Mesenchymal stem cell (in vitro differentiated cells and primary cell): ENCODE measurements at regions not wholly inside any gene's neighbourhood (a gene's known extent, or its start where the extent isn't known, plus 50 kb on each side); places are given as distances from the start of the nearest gene placed in this dataset.
A peak's percentile ranks its signal among the peaks of the same experiment; 100 is the strongest.

Source experiments
- DNase-seq: peaks from one replicate; pipeline ENCODE4 v3.0.0-alpha.2; 2013
- H2AFZ ChIP-seq: one replicate; pipeline ENCODE4 v1.6.1; 2013; ENCODE audit warnings: low read depth, mild to moderate bottlenecking, control low read depth, inconsistent platforms, low read length, moderate library complexity
- H2AK5ac ChIP-seq: 2 replicates; pipeline ENCODE4 v1.6.1; 2013; ENCODE audit warnings: low read length, moderate library complexity, mild to moderate bottlenecking, inconsistent platforms; ENCODE audit not compliant: severe bottlenecking
- H2BK120ac ChIP-seq: one replicate; pipeline ENCODE4 v1.6.1; 2013; ENCODE audit warnings: low read depth, mild to moderate bottlenecking, inconsistent platforms, low read length, moderate library complexity
- H2BK12ac ChIP-seq, 2 experiments: one replicate each; pipeline ENCODE4 v1.6.1; 2013; ENCODE audit warnings: inconsistent platforms in 2 of 2, low read length in 2 of 2, mild to moderate bottlenecking in 2 of 2, moderate library complexity in 2 of 2, control low read depth in 1 of 2
- H2BK15ac ChIP-seq: one replicate; pipeline ENCODE4 v1.6.1; 2013; ENCODE audit warnings: mild to moderate bottlenecking, low read depth, inconsistent platforms; ENCODE audit not compliant: poor library complexity, severe bottlenecking
- H2BK5ac ChIP-seq: 2 replicates; pipeline ENCODE4 v1.6.1; 2013; ENCODE audit warnings: low read depth, mild to moderate bottlenecking, low read length, control low read depth, inconsistent platforms; ENCODE audit not compliant: poor library complexity, severe bottlenecking
- H3K14ac ChIP-seq, 2 experiments: one replicate each; pipeline ENCODE4 v1.6.1; 2013; ENCODE audit warnings: inconsistent platforms in 2 of 2, low read length in 2 of 2, control low read depth in 1 of 2, mild to moderate bottlenecking in 1 of 2, moderate library complexity in 1 of 2
- H3K18ac ChIP-seq, 2 experiments: one replicate each; pipeline ENCODE4 v1.6.1; 2013; ENCODE audit warnings: inconsistent platforms in 2 of 2, low read length in 2 of 2, control low read depth in 1 of 2, low read depth in 1 of 2, mild to moderate bottlenecking in 1 of 2
- H3K23ac ChIP-seq, 2 experiments: one replicate each; pipeline ENCODE4 v1.6.1; 2013; ENCODE audit warnings: inconsistent platforms in 2 of 2, low read length in 2 of 2, mild to moderate bottlenecking in 2 of 2, moderate library complexity in 2 of 2, control low read depth in 1 of 2
- H3K27ac ChIP-seq: 2 replicates; pipeline ENCODE4 v1.5.1; 2013; ENCODE audit warnings: mild to moderate bottlenecking, moderate library complexity, low read length, control low read depth, inconsistent platforms; ENCODE audit not compliant: poor library complexity, severe bottlenecking
- H3K27me3 ChIP-seq, 2 experiments: 2 replicates each; pipeline versions ENCODE4 v1.6.1 to v1.7.0; 2013; ENCODE audit warnings: low read length in 2 of 2, mild to moderate bottlenecking in 2 of 2, moderate library complexity in 2 of 2, control low read depth in 1 of 2, inconsistent platforms in 1 of 2; ENCODE audit not compliant: control insufficient read depth in 1 of 2, insufficient read depth in 1 of 2
- H3K36me3 ChIP-seq, 2 experiments: 2 replicates each; pipeline versions ENCODE4 v1.6.1 to v1.7.0; 2013; ENCODE audit warnings: low read length in 2 of 2, control low read depth in 1 of 2, inconsistent platforms in 1 of 2, low read depth in 1 of 2, mild to moderate bottlenecking in 1 of 2; ENCODE audit not compliant: insufficient read depth in 2 of 2, control insufficient read depth in 1 of 2
- H3K4ac ChIP-seq, 2 experiments: one replicate each; pipeline ENCODE4 v1.6.1; 2013; ENCODE audit warnings: inconsistent platforms in 2 of 2, low read length in 2 of 2, mild to moderate bottlenecking in 2 of 2, moderate library complexity in 2 of 2, control low read depth in 1 of 2, low read depth in 1 of 2
- H3K4me1 ChIP-seq: 2 replicates; pipeline ENCODE4 v1.6.1; 2013; ENCODE audit warnings: low read depth, low read length, control low read depth; ENCODE audit not compliant: control insufficient read depth, insufficient read depth
- H3K4me2 ChIP-seq: 2 replicates; pipeline ENCODE4 v1.6.1; 2013; ENCODE audit warnings: low read length, mild to moderate bottlenecking, inconsistent platforms; ENCODE audit not compliant: poor library complexity, severe bottlenecking
- H3K4me3 ChIP-seq, 2 experiments: 2 replicates each; pipeline versions ENCODE4 v1.5.1 to v1.7.0; 2013; ENCODE audit warnings: low read length in 2 of 2, mild to moderate bottlenecking in 2 of 2, control low read depth in 1 of 2, low read depth in 1 of 2; ENCODE audit not compliant: insufficient read depth in 1 of 2
- H3K79me1 ChIP-seq: replicated peaks from 2 replicates; pipeline ENCODE4 v1.6.1; 2013; ENCODE audit warnings: mild to moderate bottlenecking, control low read depth, low read length, inconsistent platforms; ENCODE audit not compliant: poor library complexity, severe bottlenecking
- H3K9ac ChIP-seq: 2 replicates; pipeline ENCODE4 v1.7.0; 2013; ENCODE audit warnings: mild to moderate bottlenecking, low read length, moderate library complexity
- H3K9me3 ChIP-seq: 2 replicates; pipeline ENCODE4 v1.7.0; 2013; ENCODE audit warnings: mild to moderate bottlenecking, low read length; ENCODE audit not compliant: control insufficient read depth
- H4K8ac ChIP-seq: one replicate; pipeline ENCODE4 v1.6.1; 2013; ENCODE audit warnings: inconsistent platforms, mild to moderate bottlenecking, low read length, moderate library complexity
- H4K91ac ChIP-seq: one replicate; pipeline ENCODE4 v1.6.1; 2013; ENCODE audit warnings: mild to moderate bottlenecking, low read length, inconsistent platforms
- WGBS: methylation state at CpG from one replicate; pipeline ENCODE4 v1.1.7; 2013; ENCODE audit warnings: mixed read lengths; 5-methylcytosine and 5-hydroxymethylcytosine counted together

GRCh38 chr20:10113746-10114145 lies 79.0 kb downstream of the ANKEF1 start:
- Histone ChIP-seq H3K4me1 (peaks cover 1% of the 10 kb centered on the region), H3K18ac (no peak overlapping the region), H3K4me2 (no peak overlapping the region), H3K9ac (no peak overlapping the region), H2AFZ (no peak overlapping the region), H2BK12ac (no peak overlapping the region), H2AK5ac (no peak overlapping the region), H3K27me3 (no peaks in the 10 kb centered on the region), H2BK15ac (no peak overlapping the region), H3K27ac (no peak overlapping the region), H4K91ac (no peak overlapping the region), H3K23ac (no peak overlapping the region), H4K8ac (no peak overlapping the region), H3K4ac (no peak overlapping the region), H2BK120ac (no peak overlapping the region), H3K36me3 (no peaks in the 10 kb centered on the region), H3K14ac (no peak overlapping the region), H3K79me1 (no peaks in the 10 kb centered on the region), H2BK5ac (no peak overlapping the region), H3K4me3 (no peak overlapping the region), H3K9me3 (no peaks in the 10 kb centered on the region)
- no peak for DNase-seq

- Histone ChIP-seq H3K4me1 (peaks cover 1% of the 10 kb centered on the region), H3K4ac (no peak overlapping the region), H3K4me3 (no peak overlapping the region), H3K14ac (no peak overlapping the region), H3K18ac (no peak overlapping the region), H3K9ac (no peak overlapping the region), H2AFZ (no peak overlapping the region), H4K8ac (no peak overlapping the region), H2BK15ac (no peak overlapping the region), H3K4me2 (no peak overlapping the region), H3K9me3 (no peaks in the 10 kb centered on the region), H2BK5ac (no peak overlapping the region), H3K36me3 (no peaks in the 10 kb centered on the region), H3K27me3 (no peaks in the 10 kb centered on the region), H4K91ac (no peak overlapping the region), H3K79me1 (no peaks in the 10 kb centered on the region), H2BK12ac (no peak overlapping the region), H2BK120ac (no peak overlapping the region), H3K23ac (no peak overlapping the region), H3K27ac (no peak overlapping the region), H2AK5ac (no peak overlapping the region)
- no peak for DNase-seq
These were observed 79.8 kb downstream of the ANKEF1 start for GRCh38 chr20:10114598-10114997.

- no peak overlapping the region for H2AK5ac ChIP-seq
- no peak overlapping the region for H2AFZ ChIP-seq
- no peaks in the 10 kb centered on the region for H3K36me3 ChIP-seq
- no peak overlapping the region for H3K9ac ChIP-seq
- no peak overlapping the region for H3K14ac ChIP-seq
- H2BK12ac ChIP-seq, result no peak overlapping the region
- WGBS, result no CpG with 5 or more reads among the region's 1 CpG
- no peak overlapping the region for H3K4me3 ChIP-seq
- H3K9me3 ChIP-seq, result no peaks in the 10 kb centered on the region
- no peak overlapping the region for H3K4ac ChIP-seq
- DNase-seq, result peak; percentile 37
- H3K79me1 ChIP-seq, result no peaks in the 10 kb centered on the region
- H3K18ac ChIP-seq, result no peak overlapping the region
- H2BK5ac ChIP-seq, result no peak overlapping the region
- H4K91ac ChIP-seq, result no peak overlapping the region
- H3K27me3 ChIP-seq, result no peaks in the 10 kb centered on the region
- H4K8ac ChIP-seq, result no peak overlapping the region
- H3K4me2 ChIP-seq, result no peak overlapping the region
- no peak overlapping the region for H3K23ac ChIP-seq
- H3K4me1 ChIP-seq, result peaks cover 1% of the 10 kb centered on the region
- H3K27ac ChIP-seq, result peak overlapping the region; percentile 7
- no peak overlapping the region for H2BK120ac ChIP-seq
- no peak overlapping the region for H2BK15ac ChIP-seq
These were observed 80.2 kb downstream of the ANKEF1 start for GRCh38 chr20:10115021-10115420.

DNA sequence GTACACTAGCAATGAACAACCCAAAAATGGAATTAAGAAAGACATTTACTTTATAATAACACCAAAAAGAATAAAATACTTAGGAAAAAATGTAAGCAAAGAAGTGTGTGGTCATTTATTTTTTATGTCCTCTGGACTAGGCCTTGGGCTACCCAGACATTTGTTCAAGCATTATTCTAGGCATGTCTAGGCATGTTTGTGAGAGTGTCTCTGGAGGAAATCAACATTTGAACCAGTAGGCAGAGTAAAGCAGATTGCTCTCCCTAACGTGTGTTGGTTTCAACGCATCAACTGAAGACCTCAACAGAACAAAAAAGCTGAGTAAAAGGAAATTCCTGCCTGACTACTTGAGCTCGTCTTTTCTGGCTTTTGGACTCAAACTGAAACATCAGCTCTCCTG lies 84.5 kb downstream of the ANKEF1 start:
- Histone ChIP-seq H3K14ac (no peak overlapping the region), H2BK15ac (no peak overlapping the region), H2BK120ac (no peak overlapping the region), H2BK12ac (no peak overlapping the region), H3K9ac (no peak overlapping the region), H2AK5ac (no peak overlapping the region), H3K27ac (no peak overlapping the region), H3K4ac (no peak overlapping the region), H3K9me3 (peaks cover 7% of the 10 kb centered on the region), H3K4me3 (no peak overlapping the region), H3K23ac (no peak overlapping the region), H3K4me2 (no peak overlapping the region), H4K8ac (no peak overlapping the region), H3K36me3 (no peaks in the 10 kb centered on the region), H3K18ac (no peak overlapping the region), H3K79me1 (no peaks in the 10 kb centered on the region), H4K91ac (no peak overlapping the region), H2BK5ac (no peak overlapping the region), H2AFZ (no peak overlapping the region), H3K27me3 (no peaks in the 10 kb centered on the region), H3K4me1 (no peaks in the 10 kb centered on the region)
- 68% methylated on average over 3 of the region's 3 CpGs for WGBS
- no peak for DNase-seq
